ENCODE measurements at regions not wholly inside any gene's neighbourhood (a gene's known extent, or its start where the extent isn't known, plus 50 kb on each side); places are given as distances from the start of the nearest gene placed in this dataset.

- Histone ChIP-seq H3K27me3 (ENCODE audit: control insufficient read depth in 4 of 4, insufficient read depth in 4 of 4, low read length in 3 of 4) (no peaks in the 10 kb centered on the region), H3K36me3 (ENCODE audit: control insufficient read depth in 4 of 4, insufficient read depth in 3 of 4, low read depth in 1 of 4, low read length in 3 of 4) (no peaks in the 10 kb centered on the region), H3K9me3 (ENCODE audit: control insufficient read depth in 4 of 4, low read length in 3 of 4) (peaks cover 0 to 2% (median 0%) of the 10 kb centered on the region in 4 donors), H3K9ac (ENCODE audit: low read depth in 1 of 2, low read length in 2 of 2) (no peak overlapping the region), H3K4me1 (ENCODE audit: control insufficient read depth in 4 of 4, insufficient read depth in 4 of 4, low read length in 3 of 4) (no peaks in the 10 kb centered on the region), H3K27ac (ENCODE audit: low read depth in 1 of 2, low read length in 2 of 2) (no peak overlapping the region), H3K4me3 (ENCODE audit: low read depth in 1 of 3, low read length in 3 of 3) (no peak overlapping the region)
- TF ChIP-seq RXRA (IDR thresholded peaks at IDR 0.05) (no peak), EGR1 (IDR thresholded peaks at IDR 0.05; ENCODE audit: low read depth in 2 of 2) (no peak), YY1 (IDR thresholded peaks at IDR 0.05) (no peak), NR2F2 (IDR thresholded peaks at IDR 0.05) (no peak)
- TF ChIP-seq, protein P1, sequence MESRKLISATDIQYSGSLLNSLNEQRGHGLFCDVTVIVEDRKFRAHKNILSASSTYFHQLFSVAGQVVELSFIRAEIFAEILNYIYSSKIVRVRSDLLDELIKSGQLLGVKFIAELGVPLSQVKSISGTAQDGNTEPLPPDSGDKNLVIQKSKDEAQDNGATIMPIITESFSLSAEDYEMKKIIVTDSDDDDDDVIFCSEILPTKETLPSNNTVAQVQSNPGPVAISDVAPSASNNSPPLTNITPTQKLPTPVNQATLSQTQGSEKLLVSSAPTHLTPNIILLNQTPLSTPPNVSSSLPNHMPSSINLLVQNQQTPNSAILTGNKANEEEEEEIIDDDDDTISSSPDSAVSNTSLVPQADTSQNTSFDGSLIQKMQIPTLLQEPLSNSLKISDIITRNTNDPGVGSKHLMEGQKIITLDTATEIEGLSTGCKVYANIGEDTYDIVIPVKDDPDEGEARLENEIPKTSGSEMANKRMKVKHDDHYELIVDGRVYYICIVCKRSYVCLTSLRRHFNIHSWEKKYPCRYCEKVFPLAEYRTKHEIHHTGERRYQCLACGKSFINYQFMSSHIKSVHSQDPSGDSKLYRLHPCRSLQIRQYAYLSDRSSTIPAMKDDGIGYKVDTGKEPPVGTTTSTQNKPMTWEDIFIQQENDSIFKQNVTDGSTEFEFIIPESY (IDR thresholded peaks at IDR 0.05): no peak
- TF ChIP-seq, protein P2, sequence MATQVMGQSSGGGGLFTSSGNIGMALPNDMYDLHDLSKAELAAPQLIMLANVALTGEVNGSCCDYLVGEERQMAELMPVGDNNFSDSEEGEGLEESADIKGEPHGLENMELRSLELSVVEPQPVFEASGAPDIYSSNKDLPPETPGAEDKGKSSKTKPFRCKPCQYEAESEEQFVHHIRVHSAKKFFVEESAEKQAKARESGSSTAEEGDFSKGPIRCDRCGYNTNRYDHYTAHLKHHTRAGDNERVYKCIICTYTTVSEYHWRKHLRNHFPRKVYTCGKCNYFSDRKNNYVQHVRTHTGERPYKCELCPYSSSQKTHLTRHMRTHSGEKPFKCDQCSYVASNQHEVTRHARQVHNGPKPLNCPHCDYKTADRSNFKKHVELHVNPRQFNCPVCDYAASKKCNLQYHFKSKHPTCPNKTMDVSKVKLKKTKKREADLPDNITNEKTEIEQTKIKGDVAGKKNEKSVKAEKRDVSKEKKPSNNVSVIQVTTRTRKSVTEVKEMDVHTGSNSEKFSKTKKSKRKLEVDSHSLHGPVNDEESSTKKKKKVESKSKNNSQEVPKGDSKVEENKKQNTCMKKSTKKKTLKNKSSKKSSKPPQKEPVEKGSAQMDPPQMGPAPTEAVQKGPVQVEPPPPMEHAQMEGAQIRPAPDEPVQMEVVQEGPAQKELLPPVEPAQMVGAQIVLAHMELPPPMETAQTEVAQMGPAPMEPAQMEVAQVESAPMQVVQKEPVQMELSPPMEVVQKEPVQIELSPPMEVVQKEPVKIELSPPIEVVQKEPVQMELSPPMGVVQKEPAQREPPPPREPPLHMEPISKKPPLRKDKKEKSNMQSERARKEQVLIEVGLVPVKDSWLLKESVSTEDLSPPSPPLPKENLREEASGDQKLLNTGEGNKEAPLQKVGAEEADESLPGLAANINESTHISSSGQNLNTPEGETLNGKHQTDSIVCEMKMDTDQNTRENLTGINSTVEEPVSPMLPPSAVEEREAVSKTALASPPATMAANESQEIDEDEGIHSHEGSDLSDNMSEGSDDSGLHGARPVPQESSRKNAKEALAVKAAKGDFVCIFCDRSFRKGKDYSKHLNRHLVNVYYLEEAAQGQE (IDR thresholded peaks at IDR 0.05): no peak
- 85% methylated on average over 5 of the region's 5 CpGs for WGBS
- no peak for DNase-seq (ENCODE audit: low spot score)
Measured at GRCh38 chr4:14627038-14627437, 375.2 kb upstream of the CPEB2 start.

- DNase-seq (ENCODE audit: low spot score): no peak
- H3K9me3 ChIP-seq (ENCODE audit: control insufficient read depth in 4 of 4, low read length in 3 of 4): no peaks in the 10 kb centered on the region
Measured at GRCh38 chr4:14631806-14632440, 370.4 kb upstream of the CPEB2 start.

More at GRCh38 chr4:14631806-14632440, 370.4 kb upstream of the CPEB2 start:
- Histone ChIP-seq H3K27me3 (ENCODE audit: control insufficient read depth in 4 of 4, insufficient read depth in 4 of 4, low read length in 3 of 4) (no peaks in the 10 kb centered on the region), H3K27ac (ENCODE audit: low read depth in 1 of 2, low read length in 2 of 2) (no peak overlapping the region), H3K9ac (ENCODE audit: low read depth in 1 of 2, low read length in 2 of 2) (no peak overlapping the region), H3K4me3 (ENCODE audit: low read depth in 1 of 3, low read length in 3 of 3) (no peak overlapping the region), H3K36me3 (ENCODE audit: control insufficient read depth in 4 of 4, insufficient read depth in 3 of 4, low read depth in 1 of 4, low read length in 3 of 4) (no peaks in the 10 kb centered on the region), H3K4me1 (ENCODE audit: control insufficient read depth in 4 of 4, insufficient read depth in 4 of 4, low read length in 3 of 4) (no peaks in the 10 kb centered on the region)
- TF ChIP-seq NR2F2 (IDR thresholded peaks at IDR 0.05): no peak
- TF ChIP-seq YY1 (IDR thresholded peaks at IDR 0.05): no peak
- TF ChIP-seq, protein P1 (IDR thresholded peaks at IDR 0.05): no peak
- no peak for TF ChIP-seq RXRA (IDR thresholded peaks at IDR 0.05)
- TF ChIP-seq HNF4G (IDR thresholded peaks at IDR 0.05): no peak
- TF ChIP-seq, protein P3, sequence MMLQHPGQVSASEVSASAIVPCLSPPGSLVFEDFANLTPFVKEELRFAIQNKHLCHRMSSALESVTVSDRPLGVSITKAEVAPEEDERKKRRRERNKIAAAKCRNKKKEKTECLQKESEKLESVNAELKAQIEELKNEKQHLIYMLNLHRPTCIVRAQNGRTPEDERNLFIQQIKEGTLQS (IDR thresholded peaks at IDR 0.05): no peak
- no peak for TF ChIP-seq JUND (IDR thresholded peaks at IDR 0.05)
- TF ChIP-seq, protein P2 (IDR thresholded peaks at IDR 0.05): no peak
- no peak for TF ChIP-seq MAX (IDR thresholded peaks at IDR 0.05)
- TF ChIP-seq, protein P4, sequence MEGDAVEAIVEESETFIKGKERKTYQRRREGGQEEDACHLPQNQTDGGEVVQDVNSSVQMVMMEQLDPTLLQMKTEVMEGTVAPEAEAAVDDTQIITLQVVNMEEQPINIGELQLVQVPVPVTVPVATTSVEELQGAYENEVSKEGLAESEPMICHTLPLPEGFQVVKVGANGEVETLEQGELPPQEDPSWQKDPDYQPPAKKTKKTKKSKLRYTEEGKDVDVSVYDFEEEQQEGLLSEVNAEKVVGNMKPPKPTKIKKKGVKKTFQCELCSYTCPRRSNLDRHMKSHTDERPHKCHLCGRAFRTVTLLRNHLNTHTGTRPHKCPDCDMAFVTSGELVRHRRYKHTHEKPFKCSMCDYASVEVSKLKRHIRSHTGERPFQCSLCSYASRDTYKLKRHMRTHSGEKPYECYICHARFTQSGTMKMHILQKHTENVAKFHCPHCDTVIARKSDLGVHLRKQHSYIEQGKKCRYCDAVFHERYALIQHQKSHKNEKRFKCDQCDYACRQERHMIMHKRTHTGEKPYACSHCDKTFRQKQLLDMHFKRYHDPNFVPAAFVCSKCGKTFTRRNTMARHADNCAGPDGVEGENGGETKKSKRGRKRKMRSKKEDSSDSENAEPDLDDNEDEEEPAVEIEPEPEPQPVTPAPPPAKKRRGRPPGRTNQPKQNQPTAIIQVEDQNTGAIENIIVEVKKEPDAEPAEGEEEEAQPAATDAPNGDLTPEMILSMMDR (IDR thresholded peaks at IDR 0.05; ENCODE audit: low read depth, low read length, missing input control): no peak

Data from liver (tissue), 8 donors.